Activated gamma-delta T cell treated with Interleukin-2 at 50 U/mL for 16 hours (primary cell): ENCODE measurements at regions not wholly inside any gene's neighbourhood (a gene's known extent, or its start where the extent isn't known, plus 50 kb on each side); places are given as distances from the start of the nearest gene placed in this dataset.
"Not testable (repeated sequence)": the region's sequence is repeated elsewhere in the genome, so short reads cannot be mapped to it uniquely, and the experiment has no call there.

Experiments
- DNase-seq: peaks from one replicate; pipeline ENCODE4 v3.0.0-alpha.2; 2020

GRCh38 chr1:9469882-9470281 is 69.4 kb upstream of the SLC25A33 start:
- DNase-seq: not testable (repeated sequence)

- DNase-seq: no peak
Observed at GRCh38 chr1:9471679-9472078, 67.6 kb upstream of the SLC25A33 start.

GRCh38 chr1:9472386-9473031 is 66.8 kb upstream of the SLC25A33 start:
- no peak for DNase-seq

DNA sequence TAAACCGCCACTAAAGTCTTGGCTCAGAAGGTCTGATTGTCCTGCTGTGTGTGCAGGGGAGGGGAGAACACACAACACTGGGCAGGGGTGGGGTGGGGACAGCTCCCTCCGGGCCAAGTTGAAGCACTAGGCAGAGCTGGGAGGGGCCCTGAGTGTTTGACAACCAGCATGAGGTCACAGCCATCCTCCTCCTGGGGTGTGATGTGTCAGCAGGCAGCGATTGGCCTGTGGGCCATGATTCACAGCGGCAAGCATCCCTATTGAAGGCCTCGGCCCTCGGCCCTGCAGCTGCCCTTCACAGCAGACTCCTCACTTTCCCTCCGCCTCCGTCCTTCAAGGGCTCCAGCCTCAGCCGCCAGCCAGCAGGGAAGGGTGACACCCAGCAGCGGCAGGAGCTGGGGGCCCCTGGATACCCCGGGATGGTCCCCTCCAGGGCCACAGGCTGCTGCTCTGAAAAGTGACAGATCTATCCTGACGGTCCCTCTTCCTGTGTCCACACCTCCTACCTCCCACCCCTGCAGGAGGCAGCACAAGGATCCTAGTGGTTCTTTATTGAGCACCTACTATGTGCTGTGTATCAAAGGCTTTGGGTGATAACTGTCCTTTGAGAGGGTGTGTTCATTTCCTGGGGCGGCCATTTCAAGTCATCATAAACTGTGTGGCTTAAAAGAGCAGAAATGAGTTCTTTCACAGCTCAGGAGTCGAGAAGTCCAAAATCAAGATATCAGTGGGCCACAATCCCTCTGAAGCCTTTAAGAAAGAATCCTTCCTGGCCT is 66.0 kb upstream of the SLC25A33 start:
- DNase-seq: no peak

GRCh38 chr1:9475061-9475627 is 64.1 kb upstream of the SLC25A33 start:
- no peak for DNase-seq

GRCh38 chr1:9476790-9477463 is 62.3 kb upstream of the SLC25A33 start:
- DNase-seq: no peak

- DNase-seq: no peak
Observed at GRCh38 chr1:9477535-9477934, 61.7 kb upstream of the SLC25A33 start.

GRCh38 chr1:9478021-9478420 is 61.2 kb upstream of the SLC25A33 start:
- no peak for DNase-seq

- no peak for DNase-seq
Observed at GRCh38 chr1:9481048-9481447, 58.2 kb upstream of the SLC25A33 start.

DNA sequence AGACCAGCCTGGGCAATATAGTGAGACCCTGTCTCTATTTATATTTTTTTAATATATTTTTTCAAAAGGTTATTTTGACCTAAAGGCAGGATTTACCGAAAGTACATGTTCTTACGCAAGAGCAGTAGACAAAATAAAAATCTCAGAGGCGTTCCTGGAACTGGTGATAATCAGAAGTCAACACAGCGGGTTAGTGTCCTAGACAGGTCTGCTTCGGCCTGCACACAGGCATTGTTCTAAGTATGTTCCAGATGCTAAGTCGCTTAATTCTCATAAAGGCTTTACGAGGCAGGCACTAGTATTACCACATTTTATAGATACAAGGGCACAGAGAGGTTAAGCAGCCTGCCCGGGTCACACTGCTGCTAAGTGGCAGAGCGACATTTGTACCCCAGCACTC is 56.9 kb upstream of the SLC25A33 start:
- no peak for DNase-seq

GRCh38 chr1:9482816-9483572 is 56.3 kb upstream of the SLC25A33 start:
- no peak for DNase-seq

DNA sequence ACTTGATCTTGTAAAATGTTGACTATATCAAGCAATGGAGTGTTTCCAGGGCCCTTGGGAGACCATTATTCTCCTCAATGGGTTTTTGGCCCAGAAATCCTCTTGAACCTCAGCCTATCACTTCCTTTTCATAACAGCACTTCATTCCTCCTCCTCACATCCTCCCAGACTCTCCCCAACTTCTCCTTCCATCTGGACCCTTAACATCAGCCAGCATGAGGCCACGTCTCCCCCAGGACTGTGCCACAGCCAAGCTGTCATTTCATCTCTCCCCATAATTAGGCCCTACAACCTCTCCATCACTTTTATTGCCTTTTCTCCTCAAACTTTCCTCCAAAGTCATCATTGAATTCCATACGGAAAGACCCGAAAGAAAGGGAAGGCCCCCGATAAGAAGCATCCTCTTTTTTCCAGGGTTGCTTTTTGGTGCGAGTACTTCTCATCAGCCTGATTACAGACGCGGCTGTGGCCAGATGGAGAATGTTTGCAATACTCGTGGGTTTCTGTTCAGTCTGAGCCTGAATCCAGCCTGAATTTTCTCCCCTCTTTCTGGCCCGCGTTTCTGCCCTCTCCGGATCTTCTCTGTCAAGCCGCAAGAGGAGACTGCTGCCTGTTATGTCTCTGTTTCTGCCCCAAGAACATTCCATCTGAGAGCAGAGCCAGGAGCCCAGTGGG is 52.7 kb upstream of the SLC25A33 start:
- no peak for DNase-seq
